Heart left ventricle (tissue), 13 donors: ENCODE measurements at regions not wholly inside any gene's neighbourhood (a gene's known extent, or its start where the extent isn't known, plus 50 kb on each side); places are given as distances from the start of the nearest gene placed in this dataset.

Experiments
- CTCF ChIP-seq, 12 donors: fragments of 200-600 bp; sonication (generic) in 4 of 12; IDR thresholded peaks; one replicate each; pipeline versions ENCODE4 v1.5.0 to v1.8.0; 2018 to 2022; ENCODE audit warnings: antibody characterized with exemption in 12 of 12, mild to moderate bottlenecking in 5 of 12
- POLR2A ChIP-seq, 2 donors: fragments of 450-650 bp; IDR thresholded peaks; one replicate each; pipeline ENCODE4 v1.6.1; 2017; ENCODE audit warnings: antibody characterized with exemption in 2 of 2, mild to moderate bottlenecking in 2 of 2, moderate library complexity in 2 of 2
- donor health status: ischemic (EF 13 %, LVEDD 7.1; RV severe dilation, severe dysfunction).
- donor health status: DM: no; HTN: yes; CAD: no.
- donor health status: DM: no; HTN: no; CAD: no.
- donor health status: ischemic (EF 25% LVEDD 6.9; RV normal size, moderate dysfunction).
- donor health status: ischemic (EF 25% LVEDD 5.7; RV mildly dilated, moderate dysfunction).
- donor health status: ischemic (EF 35%, LVEDD 5.7; RV mildly dilated, moderate dysfunction).
- donor health status: nonischemic (EF 11% LVEDD 7.7; RV severe dilation, severe dysfunction).
- donor health status: DM: yes; HTN: yes; CAD: no.
- donor health status: PGD.
- donor health status: ischemic (EF 29% LVEDD 5.4; RV normal size, mild dysfunction).
- donor health status: nonischemic (EF 23%, LVEDD 6.1; RV moderate dilation, normal function).

GRCh38 chr2:67516362-67516761 is 119.2 kb downstream of the ETAA1 start:
- TF ChIP-seq CTCF (IDR thresholded peaks at IDR 0.05), result no peak
- TF ChIP-seq POLR2A (IDR thresholded peaks at IDR 0.05), result no peak
